GM12878 (cell line): ENCODE measurements at regions not wholly inside any gene's neighbourhood (a gene's known extent, or its start where the extent isn't known, plus 50 kb on each side); places are given as distances from the start of the nearest gene placed in this dataset.

ENCODE experiments used
- BACH1 ChIP-seq: fragments of 450-650 bp; IDR thresholded peaks from 2 replicates; pipeline ENCODE4 v1.6.1; 2017; ENCODE audit warnings: mild to moderate bottlenecking, borderline replicate concordance
- BCLAF1 ChIP-seq: fragments of 450-650 bp; IDR thresholded peaks from 2 replicates; pipeline ENCODE4 v1.6.1; 2017; ENCODE audit warnings: antibody characterized with exemption, mild to moderate bottlenecking, moderate library complexity
- BMI1 ChIP-seq: fragments of 450-650 bp; IDR thresholded peaks from 2 replicates; pipeline ENCODE4 v1.6.1; 2016; ENCODE audit warnings: mild to moderate bottlenecking, moderate library complexity, borderline replicate concordance
- CBX3 ChIP-seq: fragments of 200-600 bp; sonication (generic); IDR thresholded peaks from 2 replicates; pipeline ENCODE4 v1.6.1; 2016; ENCODE audit warnings: low read depth, borderline replicate concordance
- CREM ChIP-seq: IDR thresholded peaks from 2 replicates; pipeline ENCODE4 v1.6.1; 2014; ENCODE audit warnings: antibody characterized with exemption, low read depth
- EED ChIP-seq: sonication (generic); IDR thresholded peaks from 2 replicates; pipeline ENCODE4 v1.6.1; 2016; ENCODE audit warnings: antibody characterized with exemption, low read depth
- ELK1 ChIP-seq: IDR thresholded peaks from 2 replicates; pipeline ENCODE4 v1.6.1; 2012; ENCODE audit warnings: low read depth, low read length, improper control_type of control experiment
- FOXK2 ChIP-seq: fragments of 450-650 bp; IDR thresholded peaks from 2 replicates; pipeline ENCODE4 v1.6.1; 2017; ENCODE audit warnings: mild to moderate bottlenecking, moderate library complexity
- HDAC6 ChIP-seq: fragments of 200-600 bp; sonication (generic); IDR thresholded peaks from one replicate; pipeline ENCODE4 v1.8.0; 2017; ENCODE audit warnings: antibody characterized with exemption; ENCODE audit not compliant: unreplicated experiment
- IRF3 ChIP-seq: fragments of 450-650 bp; IDR thresholded peaks from 2 replicates; pipeline ENCODE4 v1.6.1; 2014; ENCODE audit warnings: mild to moderate bottlenecking
- KDM1A ChIP-seq: fragments of 200-600 bp; sonication (generic); IDR thresholded peaks from 2 replicates; pipeline ENCODE4 v1.6.1; 2016; ENCODE audit warnings: borderline replicate concordance
- LARP7 ChIP-seq: fragments of 450-650 bp; IDR thresholded peaks from 2 replicates; pipeline ENCODE4 v1.6.1; 2017; ENCODE audit warnings: mild to moderate bottlenecking
- NKRF ChIP-seq: fragments of 450-650 bp; conservative IDR thresholded peaks from 2 replicates; pipeline ENCODE4 v1.6.1; 2017; ENCODE audit warnings: mild to moderate bottlenecking, moderate library complexity
- NR2C1 ChIP-seq: fragments of 450-650 bp; IDR thresholded peaks from 2 replicates; pipeline ENCODE4 v1.6.1; 2017; ENCODE audit warnings: antibody characterized with exemption, mild to moderate bottlenecking, moderate library complexity
- NRF1 ChIP-seq: conservative IDR thresholded peaks from 2 replicates; pipeline ENCODE4 v1.6.1; 2011; ENCODE audit warnings: mild to moderate bottlenecking, low read depth, low read length, improper control_type of control experiment
- PAX8 ChIP-seq: fragments of 450-650 bp; IDR thresholded peaks from 2 replicates; pipeline ENCODE4 v1.6.1; 2017; ENCODE audit warnings: mild to moderate bottlenecking, moderate library complexity
- PKNOX1 ChIP-seq: fragments of 450-650 bp; IDR thresholded peaks from 2 replicates; pipeline ENCODE4 v1.6.1; 2016; ENCODE audit warnings: mild to moderate bottlenecking
- RBBP5 ChIP-seq: fragments of 200-600 bp; sonication (generic); conservative IDR thresholded peaks from 2 replicates; pipeline ENCODE4 v1.6.1; 2016
- SMAD5 ChIP-seq: IDR thresholded peaks from 2 replicates; pipeline ENCODE4 v1.6.1; 2016; ENCODE audit warnings: antibody characterized with exemption, low read depth
- SP1 ChIP-seq: IDR thresholded peaks from one replicate; pipeline ENCODE4 v1.6.1; 2011; ENCODE audit warnings: low read depth, low read length
- SREBF2 ChIP-seq: IDR thresholded peaks from 2 replicates; pipeline ENCODE4 v1.6.1; 2012; ENCODE audit warnings: mild to moderate bottlenecking, low read length
- TCF7 ChIP-seq: IDR thresholded peaks from 2 replicates; pipeline ENCODE4 v1.6.1; 2014; ENCODE audit warnings: antibody characterized with exemption, borderline replicate concordance
- WRNIP1 ChIP-seq: IDR thresholded peaks from 2 replicates; pipeline ENCODE4 v1.6.1; 2011; ENCODE audit warnings: low read depth, low read length, improper control_type of control experiment, borderline replicate concordance
- ZNF622 ChIP-seq: fragments of 450-650 bp; IDR thresholded peaks from 2 replicates; pipeline ENCODE4 v1.6.1; 2017; ENCODE audit warnings: mild to moderate bottlenecking, inconsistent platforms
- ZSCAN29 ChIP-seq: fragments of 450-650 bp; IDR thresholded peaks from 2 replicates; pipeline ENCODE4 v1.6.1; 2017; ENCODE audit warnings: mild to moderate bottlenecking, moderate library complexity
- ZZZ3 ChIP-seq: IDR thresholded peaks from 2 replicates; pipeline ENCODE4 v1.6.1; 2011; ENCODE audit warnings: low read depth; ENCODE audit not compliant: control insufficient read depth, insufficient read length

- TF ChIP-seq ZZZ3: no peak
- TF ChIP-seq BMI1: no peak
- no peak for TF ChIP-seq PAX8
- TF ChIP-seq IRF3: no peak
- TF ChIP-seq ZNF622: no peak
- no peak for TF ChIP-seq NR2C1
- no peak for TF ChIP-seq FOXK2
- peak; percentile 45; the same call in 1 of the 2 replicates for TF ChIP-seq CREM
- TF ChIP-seq BCLAF1: no peak
- TF ChIP-seq WRNIP1: no peak
- peak; percentile 86 for TF ChIP-seq EED
- no peak for TF ChIP-seq BACH1
- no peak for TF ChIP-seq ELK1
- 0 out of 2 replicates have a peak, but pooled peaks have one; percentile 26 for TF ChIP-seq PKNOX1
- no peak for TF ChIP-seq KDM1A
- TF ChIP-seq SREBF2: no peak
- TF ChIP-seq SMAD5: no peak
- TF ChIP-seq TCF7: no peak
- TF ChIP-seq HDAC6: no peak
- TF ChIP-seq SP1: no peak
- TF ChIP-seq ZSCAN29: no peak
- no peak for TF ChIP-seq LARP7
- no peak for TF ChIP-seq NKRF
- TF ChIP-seq CBX3: no peak
- no peak for TF ChIP-seq NRF1
- no peak for TF ChIP-seq RBBP5
Measured at GRCh38 chr11:95337175-95337957, 106.4 kb upstream of the SESN3 start (continued).
